ENCODE measurements at regions not wholly inside any gene's neighbourhood (a gene's known extent, or its start where the extent isn't known, plus 50 kb on each side); places are given as distances from the start of the nearest gene placed in this dataset.

GRCh38 chr5:96602776-96603175 lies 59.4 kb upstream of the CAST start:
- TF ChIP-seq CTCF (IDR thresholded peaks at IDR 0.05; ENCODE audit: low read depth, low read length, poor library complexity, severe bottlenecking) (no peak), EZH2phosphoT487 (IDR thresholded peaks at IDR 0.05; ENCODE audit: borderline replicate concordance, low read length) (no peak)

Measured in DOHH2 (cell line).